Stimulated activated CD4-positive, alpha-beta T cell treated with anti-CD3 and anti-CD28 coated beads, Interleukin-15, amount 100 ng/mL, for 24 hours (primary cell): ENCODE measurements at regions not wholly inside any gene's neighbourhood (a gene's known extent, or its start where the extent isn't known, plus 50 kb on each side); places are given as distances from the start of the nearest gene placed in this dataset.
"Not testable (repeated sequence)": the region's sequence is repeated elsewhere in the genome, so short reads cannot be mapped to it uniquely, and the experiment has no call there.

Source experiments
- DNase-seq: peaks from one replicate; pipeline ENCODE4 v3.0.0-alpha.2; 2020

DNA sequence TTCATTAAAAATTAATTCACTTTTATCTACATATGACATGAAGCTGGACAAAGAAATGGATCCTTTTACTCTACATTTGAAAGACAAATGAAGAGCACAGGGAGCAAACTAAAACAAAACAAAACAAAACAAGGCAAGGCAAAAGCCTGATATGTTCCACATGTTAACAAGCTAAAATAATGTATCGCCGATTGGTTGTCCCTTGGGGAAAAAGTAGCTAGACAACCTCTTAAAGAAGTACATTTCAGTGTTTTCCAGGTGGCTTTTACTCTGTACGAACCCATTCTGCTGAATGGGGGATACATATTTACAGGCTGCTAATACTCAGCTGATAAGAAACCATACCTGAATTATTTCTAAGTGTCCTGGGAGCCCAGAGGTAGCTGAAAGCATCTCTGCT is 493.0 kb upstream of the TBL1XR1 start:
- no peak for DNase-seq

DNA sequence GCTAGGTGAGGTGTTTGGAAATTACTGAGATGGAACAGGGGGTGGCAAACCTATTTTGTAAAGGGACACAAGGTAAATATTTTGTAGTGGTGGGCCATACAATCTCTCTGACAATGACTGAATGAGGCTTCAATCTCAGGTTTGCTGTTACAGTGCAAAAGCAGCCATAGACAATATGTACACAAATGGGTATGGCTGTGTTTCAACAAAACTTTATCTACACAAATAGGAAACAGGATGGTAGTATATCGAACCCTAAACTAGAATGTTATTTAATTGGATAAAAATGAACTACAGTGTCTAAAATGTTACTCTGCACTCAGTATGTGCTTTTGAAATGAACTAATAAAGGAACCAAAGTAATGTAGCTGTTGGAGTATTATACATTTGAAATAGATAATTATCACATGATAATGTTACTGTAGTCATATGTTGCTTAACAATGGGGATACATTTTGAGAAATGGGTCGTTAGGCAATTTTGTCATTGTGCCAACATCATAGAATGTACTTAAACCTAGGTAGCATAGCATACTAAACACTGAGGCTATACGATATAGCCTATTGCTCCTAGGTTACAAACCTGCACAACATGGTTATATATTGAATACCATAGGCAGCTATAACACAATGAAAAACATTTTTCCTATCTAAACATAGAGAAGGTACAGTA is 495.2 kb upstream of the TBL1XR1 start:
- no peak for DNase-seq

DNA sequence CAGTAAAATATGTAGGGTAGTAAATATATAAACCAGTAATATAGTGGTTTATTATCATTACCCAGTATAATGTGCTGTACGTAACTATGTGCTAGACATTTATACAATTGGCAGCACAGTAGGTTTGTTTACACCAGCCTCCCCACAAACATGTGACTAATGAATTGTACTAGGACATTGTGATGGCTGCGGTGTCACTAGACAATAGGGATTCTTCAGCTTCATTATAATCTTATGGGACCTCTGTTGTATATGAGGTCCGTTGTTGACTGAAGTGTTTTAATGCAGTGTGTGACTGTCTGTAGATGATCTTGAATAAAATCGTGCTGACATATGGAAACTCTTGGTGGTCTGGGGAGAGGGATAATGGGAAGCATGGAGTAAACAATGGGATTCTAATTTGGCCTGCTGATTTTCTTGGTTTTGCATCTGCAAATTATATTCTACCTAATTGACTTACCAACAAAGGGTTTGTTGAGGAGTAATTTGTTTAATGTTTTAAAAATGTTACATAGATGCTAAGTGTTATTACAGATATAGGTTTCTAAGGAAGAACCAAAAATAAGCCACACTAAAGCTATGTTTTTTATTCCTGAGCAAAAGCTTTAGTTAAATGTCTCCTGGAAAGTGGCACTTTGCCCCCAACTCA is 496.5 kb upstream of the TBL1XR1 start:
- no peak for DNase-seq

DNA sequence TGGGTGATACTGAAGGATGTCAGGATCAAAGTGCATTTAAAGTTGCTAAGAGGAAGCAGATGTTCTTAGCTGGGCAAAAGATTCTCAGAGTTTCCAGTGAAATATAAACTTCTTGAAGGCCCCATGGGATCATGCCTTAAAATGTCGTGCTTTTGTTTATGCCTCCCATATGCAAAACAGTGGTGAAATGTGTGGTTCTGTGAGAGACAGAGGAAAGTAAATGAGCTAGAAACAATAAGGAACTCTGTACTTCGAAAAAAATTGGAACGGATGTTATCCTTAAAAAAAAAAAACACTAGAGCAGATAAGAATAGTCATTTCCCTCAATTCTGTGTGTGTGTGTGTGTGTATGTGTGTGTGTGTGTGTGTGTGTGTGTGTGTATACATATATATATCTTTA is 497.0 kb upstream of the TBL1XR1 start:
- DNase-seq = no peak

DNA sequence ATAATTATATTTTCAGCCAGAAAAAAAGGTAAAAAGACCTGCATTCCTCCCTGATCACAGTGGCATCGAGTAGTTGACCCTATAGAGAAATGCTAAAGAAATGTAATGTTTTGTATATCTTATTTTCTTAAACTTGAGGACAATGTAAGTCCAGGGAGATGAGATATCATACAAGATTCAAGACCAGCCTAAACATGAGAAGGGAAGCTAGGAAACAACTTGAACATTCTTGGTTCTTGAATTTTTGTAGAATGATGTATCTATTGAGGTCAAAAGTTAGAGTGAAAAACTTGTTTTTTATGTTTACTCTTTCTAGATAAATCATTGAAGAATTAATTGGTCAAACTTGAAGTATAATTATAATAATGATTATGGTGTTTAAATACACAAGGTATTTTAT is 497.7 kb upstream of the TBL1XR1 start:
- no peak for DNase-seq

DNA sequence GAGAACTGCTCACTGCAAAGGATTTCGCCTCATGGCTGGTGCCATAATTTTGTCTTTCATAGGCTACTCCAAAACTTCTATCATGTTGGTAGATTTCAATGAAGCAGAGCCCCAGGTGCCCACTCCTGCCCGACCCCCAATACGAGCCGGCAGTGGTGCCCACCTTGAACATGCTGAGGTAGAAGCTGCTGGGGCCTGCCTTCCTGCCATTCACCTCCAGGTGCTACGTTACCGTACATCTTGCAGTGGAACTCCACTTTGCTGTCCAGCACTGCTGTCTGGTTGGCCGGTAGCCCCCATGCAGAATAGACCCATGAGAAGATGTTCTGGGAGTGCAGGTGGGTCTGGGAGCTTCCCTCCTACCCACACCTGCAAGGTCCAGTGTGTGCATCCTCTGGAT is 502.8 kb upstream of the TBL1XR1 start:
- DNase-seq = no peak

DNA sequence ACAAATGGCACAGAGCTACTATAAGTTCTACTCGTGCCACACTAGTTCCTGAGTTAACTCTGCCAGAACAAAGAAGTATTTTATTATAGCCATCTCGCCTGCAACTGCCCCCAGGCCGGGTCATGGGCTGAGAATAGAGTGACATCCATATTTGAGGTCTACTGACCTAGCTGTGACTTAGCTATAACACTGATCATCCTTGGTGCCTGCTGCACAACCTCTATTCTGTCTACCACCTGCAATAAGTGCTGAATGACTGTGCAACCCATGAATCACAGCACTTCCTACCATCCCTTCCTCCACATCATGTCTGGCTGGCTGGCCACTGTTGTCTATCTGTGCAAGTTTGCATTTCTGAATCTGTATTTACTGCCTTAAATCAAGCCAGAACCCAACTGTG is 506.5 kb upstream of the TBL1XR1 start:
- no peak for DNase-seq

DNA sequence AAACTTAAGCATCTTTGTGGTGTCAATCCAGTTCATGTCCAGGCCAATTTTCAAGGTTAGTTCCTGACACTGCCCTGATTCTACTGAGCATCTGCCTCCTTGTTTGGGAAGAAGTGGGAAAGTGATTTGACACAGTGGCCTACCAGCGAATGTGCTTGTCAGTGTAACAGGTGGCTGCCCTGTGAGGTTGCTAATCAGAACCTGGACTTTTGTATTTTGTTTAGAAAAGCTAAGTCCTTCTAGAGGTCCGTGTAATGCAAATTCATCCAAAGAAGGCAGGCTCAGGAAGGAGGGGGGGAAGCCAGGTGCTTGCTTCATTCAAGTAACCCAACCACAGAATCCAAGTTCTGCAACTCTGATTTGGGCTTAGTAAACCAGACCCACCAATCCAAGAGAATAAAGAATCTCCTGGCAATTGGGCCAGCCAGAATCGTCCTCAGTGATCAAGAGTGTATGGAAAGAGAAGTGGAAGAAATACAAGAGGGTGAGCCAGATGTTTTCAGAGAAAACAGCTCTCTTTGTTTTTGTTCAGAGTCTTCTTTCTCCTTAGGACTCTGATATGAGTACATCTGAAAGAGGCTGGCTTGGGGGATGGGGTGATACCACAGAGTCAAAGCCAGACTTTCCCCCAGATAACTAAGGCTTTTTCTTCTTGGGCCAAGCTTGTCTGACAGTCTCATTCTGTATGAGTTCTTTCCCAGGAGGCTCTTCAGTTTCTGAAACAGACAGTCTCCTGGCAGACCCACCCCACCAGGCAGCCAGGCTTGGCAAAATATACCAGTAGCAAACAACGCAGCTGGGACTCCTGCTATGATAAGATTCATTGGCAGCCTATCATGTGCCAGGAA is 508.9 kb upstream of the TBL1XR1 start:
- no peak for DNase-seq

DNA sequence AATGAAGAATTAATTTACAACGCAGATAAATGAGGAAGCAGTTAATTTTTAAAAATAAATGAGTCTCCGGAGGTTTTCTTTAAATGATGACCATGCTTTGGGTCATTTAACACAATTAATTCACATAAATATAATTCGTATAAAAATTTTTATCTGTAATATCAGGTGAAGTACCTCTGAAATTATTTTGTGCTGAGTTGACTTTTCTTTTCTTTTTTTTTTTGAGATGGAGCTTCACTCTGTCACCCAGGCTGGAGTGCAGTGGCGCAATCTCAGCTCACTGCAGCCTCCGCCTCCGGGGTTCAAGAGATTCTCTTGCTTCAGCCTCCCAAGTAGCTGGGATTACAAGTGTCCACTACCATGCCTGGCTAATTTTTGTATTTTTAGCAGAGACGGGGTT is 512.2 kb upstream of the TBL1XR1 start:
- not testable (repeated sequence) for DNase-seq

DNA sequence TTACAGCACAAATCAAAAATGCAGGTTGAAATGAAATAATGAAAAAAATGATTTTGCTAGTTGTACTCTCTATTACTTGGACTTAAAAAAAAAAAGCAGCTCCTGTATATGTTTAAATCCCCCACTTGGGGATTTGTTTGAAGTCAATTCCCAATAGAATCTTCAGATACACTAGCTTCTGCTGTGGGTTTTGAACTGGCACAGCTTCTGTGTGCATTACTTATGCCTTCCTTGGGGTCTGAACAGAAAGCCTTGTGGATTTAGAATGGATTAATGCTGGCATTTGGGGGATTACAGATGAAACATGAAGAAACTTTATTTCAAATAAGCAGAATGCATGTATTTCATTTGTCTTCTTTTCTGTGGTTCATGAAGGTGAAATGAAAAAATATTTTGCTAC is 513.2 kb upstream of the TBL1XR1 start:
- no peak for DNase-seq

DNA sequence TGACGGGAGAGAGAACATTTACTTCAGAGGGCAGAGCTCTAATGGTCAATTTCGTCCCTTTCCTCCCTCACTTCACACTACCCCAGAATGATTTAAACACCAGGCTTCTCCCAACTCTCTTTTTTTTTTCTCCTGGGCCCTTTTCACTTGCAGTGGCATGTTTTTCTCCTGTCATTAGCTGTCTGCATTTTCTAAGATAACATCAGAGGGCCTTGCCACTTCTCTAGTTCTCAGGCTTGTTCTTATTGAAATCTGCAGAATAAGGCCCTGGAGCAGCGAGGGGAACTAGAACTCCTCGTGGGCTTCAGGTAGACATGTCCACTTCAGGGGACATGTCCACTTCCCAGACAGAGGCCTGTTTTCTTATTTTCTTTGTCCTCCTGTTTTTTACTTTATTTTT is 514.4 kb upstream of the TBL1XR1 start:
- DNase-seq = no peak

DNA sequence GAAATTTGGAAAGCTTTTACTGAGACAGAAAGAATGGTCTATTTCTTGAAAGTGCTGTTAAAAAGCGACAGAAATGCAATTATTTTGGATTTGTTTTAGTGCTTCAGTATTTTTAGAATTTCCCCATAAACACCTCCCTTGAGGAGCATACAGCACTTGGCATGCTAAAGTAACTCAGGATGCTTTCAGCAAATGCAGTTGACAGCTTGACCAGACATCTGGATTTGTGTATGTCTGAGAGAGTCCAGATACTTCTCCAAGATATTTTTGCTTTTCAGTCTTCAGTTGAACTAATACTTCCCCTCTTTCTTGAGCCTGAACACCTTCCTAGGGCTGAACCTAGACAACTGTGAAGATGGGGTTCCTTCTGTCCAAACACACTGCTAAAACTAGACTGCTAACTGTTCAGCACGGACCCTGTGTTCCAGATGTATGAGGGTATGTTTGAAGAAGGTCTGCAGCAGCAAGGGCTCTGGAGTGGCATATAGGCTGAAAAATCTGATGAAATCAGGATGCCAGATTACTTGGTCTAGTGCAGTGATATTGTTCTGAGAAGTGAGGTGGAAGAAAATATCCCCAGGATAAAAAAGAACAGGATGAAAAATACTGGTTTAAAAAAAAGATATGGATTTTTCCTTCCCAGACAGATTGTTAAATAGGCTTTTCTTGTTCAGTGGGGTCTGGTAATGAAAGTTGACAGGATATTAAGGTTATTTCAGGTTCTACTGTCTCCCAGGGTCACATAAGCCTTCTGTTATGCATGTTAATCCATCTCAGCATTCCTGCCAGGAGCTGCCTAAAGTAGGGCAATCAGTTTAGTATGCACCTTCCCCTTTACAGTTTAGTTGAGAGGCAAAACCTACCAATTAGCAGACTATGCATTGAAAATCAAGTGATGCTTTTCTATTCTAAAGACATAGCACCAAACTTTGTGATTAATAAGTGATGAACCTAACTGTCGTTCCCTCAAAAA is 516.9 kb upstream of the TBL1XR1 start:
- DNase-seq = no peak

DNA sequence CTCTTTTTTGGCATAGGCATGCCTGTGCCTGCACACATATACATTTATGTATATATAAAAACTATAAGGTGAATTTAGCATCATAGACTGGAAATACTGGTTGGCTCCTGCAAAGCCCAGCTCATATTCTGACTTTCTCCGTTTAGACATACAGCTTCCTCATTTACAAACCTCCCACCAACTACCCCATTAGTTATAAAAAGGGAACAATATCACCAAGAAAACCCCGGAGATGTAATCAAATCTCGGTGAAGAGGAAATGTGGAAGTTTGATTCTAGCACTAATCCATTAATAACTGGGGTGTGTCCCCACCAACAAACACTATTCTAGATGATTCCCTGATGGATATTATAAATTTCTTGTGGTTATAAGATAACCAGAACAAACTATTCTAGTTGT is 517.7 kb upstream of the TBL1XR1 start:
- DNase-seq = no peak

DNA sequence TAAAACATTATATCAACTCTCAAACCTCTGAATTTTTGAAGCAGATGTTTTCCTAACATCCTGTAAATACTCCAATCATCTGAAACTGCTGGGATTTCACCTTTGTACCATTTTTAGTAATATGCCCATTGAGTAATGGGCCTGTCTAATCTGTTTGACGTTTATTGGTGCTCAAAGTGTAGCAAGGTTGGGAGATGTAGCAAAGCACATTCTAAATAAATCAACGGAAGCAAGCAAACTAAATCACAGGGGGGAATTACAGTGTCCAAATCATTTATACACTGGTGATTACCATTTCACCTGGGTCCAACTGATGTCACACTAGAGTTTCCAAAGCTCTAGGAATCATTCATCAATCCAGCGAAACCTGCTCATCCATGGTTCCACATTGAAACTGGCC is 518.7 kb upstream of the TBL1XR1 start:
- no peak for DNase-seq

DNA sequence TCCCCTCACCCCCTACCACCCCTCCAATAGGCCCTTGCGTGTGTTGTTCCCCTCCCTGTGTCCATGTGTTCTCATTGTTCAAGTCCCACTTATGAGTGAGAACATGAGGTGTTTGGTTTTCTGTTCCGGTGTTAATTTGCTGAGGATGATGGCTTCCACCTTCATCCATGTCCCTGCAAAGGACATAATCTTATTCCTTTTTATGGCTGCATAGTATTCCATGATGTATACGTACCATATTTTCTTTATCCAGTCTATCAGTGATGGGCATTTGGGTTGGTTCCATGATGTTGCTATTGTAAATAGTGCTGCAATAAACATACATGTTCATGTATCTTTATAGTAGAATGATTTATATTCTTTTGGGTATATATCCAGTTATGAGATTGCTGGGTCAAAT is 523.6 kb upstream of the TBL1XR1 start:
- not testable (repeated sequence) for DNase-seq

DNA sequence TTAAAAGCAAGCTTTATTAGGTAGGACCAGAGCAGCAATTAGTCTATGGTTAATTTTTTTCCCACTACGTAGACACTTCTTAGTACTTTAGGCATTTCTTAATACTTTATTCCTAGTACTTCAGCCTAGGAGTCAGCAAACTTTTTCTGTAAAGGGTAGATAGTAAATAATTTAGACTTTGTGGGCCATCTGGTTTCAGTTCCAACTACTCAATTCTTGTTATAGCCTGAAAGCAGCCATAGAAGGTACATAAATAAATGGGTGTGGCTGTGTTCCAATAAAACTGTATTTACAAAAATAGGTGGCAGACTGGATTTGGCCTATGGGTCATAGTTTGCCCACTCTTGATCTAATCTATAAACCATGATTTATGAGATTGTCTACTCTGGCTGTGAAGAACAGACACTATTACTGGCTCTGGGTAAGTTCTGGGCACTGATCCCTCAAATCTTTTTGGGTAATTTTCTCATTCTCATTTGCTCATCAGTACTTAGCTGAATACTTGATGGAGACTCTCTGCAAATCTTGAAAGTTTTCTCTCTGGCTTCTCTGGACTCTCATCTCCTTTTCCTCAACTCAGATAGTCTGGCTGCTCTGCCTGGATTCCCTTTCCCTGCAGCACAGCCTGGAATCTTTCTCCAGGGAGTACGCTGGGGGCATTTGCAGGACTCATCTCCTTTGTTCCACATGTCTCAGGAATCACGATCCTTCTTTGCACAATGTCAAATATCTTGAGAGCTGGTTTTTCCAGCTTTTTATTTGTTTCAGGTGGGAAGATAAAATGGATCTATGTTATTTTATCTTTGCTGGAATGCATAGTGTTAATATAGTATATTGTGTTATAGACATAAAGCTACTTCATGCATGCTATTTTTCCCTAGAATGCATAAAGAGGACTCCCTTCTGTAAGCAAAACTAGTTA is 524.8 kb upstream of the TBL1XR1 start:
- DNase-seq = no peak

DNA sequence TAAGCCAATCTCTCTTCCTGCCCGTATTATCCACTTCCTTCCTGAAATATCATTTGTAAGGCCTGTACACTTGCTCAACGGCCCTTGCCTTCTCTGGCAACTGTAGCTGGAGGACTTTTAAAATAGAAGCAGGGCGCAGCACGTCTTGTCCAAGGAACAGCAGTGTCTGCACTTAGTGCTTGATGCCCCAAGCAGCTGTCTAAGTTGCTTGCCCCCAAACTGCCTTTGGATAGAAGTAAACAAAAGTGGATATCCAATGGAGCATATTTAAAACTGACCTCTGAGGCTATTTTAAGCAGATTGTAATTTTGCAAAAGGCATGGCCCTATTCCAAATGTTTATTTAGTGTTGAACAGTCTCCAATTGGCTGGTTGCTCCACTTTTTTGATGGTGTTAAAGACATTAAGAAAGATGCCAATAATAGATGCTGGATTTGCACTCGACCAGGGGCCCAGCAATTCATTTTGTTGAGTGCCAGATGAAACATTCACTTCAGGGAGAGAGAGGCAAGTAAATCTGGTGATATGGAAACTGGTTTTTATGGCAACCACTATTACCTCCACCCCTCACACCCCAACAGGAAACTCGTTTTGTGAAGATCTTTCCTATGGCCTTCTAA is 526.8 kb upstream of the TBL1XR1 start:
- no peak for DNase-seq

DNA sequence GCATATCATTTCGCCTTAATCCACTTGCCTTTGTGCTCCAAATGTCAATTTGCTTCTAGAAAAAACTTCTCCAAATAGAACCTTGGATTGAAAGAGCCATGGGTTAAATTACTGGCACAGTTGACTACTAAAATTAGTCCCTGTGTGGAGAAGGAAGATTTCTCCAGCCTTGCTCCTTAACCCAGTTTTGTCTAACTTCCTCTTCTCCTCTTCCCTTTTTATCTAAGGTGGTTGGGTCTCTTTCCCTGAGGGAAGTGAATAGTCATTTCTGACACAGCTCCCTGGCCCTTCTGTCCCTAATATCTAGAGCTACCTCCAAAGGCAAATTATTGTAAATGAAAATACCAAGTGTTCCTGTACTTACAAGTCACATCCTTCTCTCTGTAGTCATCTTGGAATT is 527.9 kb upstream of the TBL1XR1 start:
- DNase-seq = no peak

DNA sequence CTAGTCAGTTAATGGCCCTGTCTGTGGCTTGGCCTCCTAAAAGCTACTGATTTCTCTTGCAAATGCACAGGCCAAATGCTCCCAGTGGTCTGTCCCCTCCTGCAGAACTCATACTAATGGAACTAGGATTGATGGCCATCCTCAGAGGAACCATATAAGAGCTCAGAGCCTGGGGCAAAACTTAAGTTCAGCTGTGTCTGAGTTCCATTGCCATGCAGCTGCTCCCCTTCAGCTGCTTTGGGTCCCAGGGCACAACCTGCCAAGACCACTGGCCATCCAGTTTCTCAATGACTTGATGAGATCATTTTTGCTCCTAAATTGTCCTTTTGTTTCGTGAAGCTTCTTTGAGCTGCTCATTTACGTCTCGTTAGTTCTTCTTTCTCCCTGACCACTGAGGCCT is 529.5 kb upstream of the TBL1XR1 start:
- DNase-seq = no peak

DNA sequence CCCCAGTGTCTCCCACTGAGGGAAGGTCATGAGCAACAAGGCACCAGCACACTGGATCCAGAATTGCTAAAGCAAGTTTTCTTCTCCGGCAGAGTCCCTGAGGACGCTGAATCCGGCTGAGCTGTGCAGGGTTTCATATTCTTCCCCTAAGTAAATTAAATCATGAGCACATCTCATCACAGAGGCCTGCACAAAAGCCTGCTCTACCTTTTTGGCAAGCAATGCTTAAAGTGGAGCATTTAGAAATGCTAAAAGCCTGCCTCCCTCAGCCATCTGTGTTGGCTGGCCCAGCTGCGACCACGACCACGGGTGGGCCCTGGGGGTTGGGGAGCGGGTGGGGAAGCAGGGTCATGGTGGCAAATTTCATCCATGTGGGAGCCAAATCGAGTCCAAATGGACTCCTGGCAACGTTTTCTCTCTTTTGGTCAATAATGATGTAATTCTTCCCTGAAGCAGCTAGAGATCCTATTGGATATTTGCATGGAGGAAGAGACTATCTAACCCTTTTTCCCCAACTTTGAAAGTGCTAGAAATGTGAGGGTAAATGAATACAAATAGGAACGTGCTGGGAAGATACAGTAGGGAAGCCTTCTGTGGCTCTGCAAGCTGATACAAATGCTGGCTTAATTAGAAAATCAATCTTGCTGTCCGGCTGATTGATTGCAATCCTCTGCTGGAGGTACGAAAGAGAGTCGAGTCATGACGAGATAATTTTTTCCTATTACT is 532.8 kb upstream of the TBL1XR1 start:
- DNase-seq = no peak

DNA sequence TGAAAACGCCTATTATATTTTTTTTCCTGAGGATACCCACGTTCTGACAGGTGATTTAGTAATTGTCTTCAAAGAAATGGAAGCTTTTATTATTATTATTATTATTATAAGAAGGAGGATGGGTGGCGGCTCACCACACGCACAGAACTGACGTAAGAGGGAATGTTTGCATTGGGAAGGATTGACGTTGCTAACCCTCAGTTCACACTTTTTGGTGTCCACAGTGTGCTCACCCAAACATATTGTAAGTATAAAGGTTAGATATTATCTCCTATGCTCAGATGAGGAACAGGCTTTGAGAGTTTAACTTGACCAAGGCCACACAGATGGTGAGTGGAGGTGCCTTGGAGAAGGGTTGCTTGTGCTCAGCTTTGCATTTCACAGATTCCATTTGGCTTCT is 533.5 kb upstream of the TBL1XR1 start:
- no peak for DNase-seq
